ENCODE measurements at regions not wholly inside any gene's neighbourhood (a gene's known extent, or its start where the extent isn't known, plus 50 kb on each side); places are given as distances from the start of the nearest gene placed in this dataset.

DNA sequence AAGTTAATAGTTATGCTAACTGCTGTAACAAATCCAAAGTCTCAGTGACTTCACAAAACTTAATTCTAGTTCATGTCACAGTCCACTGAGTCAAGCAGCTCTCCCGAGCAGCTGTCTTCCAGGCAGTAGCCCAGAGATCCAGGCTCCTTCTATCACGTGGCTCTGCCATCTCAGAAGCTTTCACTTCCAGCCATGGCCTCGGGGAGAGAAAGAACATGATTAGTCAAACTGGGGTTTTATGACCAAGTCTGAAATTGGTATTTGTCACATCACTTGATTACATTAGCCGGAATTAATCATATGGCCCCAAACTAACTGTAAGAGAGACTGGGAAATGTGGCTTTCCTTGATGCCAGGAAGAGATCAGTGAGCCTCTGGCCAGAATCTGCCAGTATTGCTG, 70.2 kb upstream of the DGKG start:
- no peaks in the 10 kb centered on the region for H3K27me3 Mint-ChIP-seq (ENCODE audit: low read depth)

DNA sequence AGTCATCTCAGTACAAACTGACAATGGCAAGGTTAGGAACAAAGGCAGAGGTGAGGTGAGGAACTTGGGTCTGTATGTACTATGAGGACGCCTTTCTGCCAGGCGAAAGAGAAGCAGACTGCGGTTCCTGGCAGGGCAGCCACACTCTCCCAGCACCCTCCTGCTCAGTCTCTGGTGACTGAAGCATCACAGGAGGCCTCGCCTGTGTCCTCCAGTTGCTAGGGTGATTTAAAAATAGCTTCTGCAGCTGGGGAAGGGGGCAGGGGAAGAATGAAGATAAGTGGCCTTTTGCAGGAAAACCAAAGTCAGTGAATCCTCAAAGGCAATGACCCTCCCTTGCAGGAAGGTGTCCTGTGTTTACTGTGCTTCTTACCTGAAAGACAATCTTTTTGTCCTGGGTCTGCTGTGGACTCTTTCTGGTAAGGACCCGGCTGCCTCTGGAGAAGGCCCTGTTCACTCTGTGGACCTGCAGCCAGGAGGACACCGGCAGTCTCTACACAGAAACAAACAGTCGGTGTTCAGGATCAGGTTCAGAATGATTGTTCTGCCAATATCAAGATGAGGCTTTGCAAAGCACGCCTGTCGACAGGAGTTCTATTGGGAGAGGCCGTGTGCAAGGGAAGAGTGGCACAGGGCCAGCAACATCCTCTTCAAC, 65.7 kb upstream of the DGKG start:
- no peaks in the 10 kb centered on the region for H3K9me3 Mint-ChIP-seq
- CTCF ChIA-PET = no interaction called here

More for the DNA sequence above, 70.2 kb upstream of the DGKG start:
- no peak for ATAC-seq
- CTCF ChIA-PET = interaction anchor here (0.8 kb wide), 1 partner anchor 109 kb away, joined by 3 read pairs; no protein-coding TSS in a partner anchor
- Mint-ChIP-seq H3K9me3 (0 out of 2 replicates have a peak, but pooled peaks cover 3% of the 10 kb centered on the region), H3K4me3 (no peak overlapping the region), H3K36me3 (no peaks in the 10 kb centered on the region), H3K27ac (no peak overlapping the region), H3K4me1 (peaks cover 5% of the 10 kb centered on the region; the same call in 1 of the 2 replicates)
- DNase-seq (ENCODE audit: low spot score) = no peak
- TF ChIP-seq NFE2L1 (CRISPR knock-in tag; IDR thresholded peaks at IDR 0.05) (no peak), TCF7 (CRISPR knock-in tag; IDR thresholded peaks at IDR 0.05; ENCODE audit: low read depth) (no peak), NR2C2 (CRISPR knock-in tag; IDR thresholded peaks at IDR 0.05) (no peak), NR3C1 (CRISPR knock-in tag; conservative IDR thresholded peaks at IDR 0.05; ENCODE audit: low read depth) (no peak)
- TF ChIP-seq, protein P1, sequence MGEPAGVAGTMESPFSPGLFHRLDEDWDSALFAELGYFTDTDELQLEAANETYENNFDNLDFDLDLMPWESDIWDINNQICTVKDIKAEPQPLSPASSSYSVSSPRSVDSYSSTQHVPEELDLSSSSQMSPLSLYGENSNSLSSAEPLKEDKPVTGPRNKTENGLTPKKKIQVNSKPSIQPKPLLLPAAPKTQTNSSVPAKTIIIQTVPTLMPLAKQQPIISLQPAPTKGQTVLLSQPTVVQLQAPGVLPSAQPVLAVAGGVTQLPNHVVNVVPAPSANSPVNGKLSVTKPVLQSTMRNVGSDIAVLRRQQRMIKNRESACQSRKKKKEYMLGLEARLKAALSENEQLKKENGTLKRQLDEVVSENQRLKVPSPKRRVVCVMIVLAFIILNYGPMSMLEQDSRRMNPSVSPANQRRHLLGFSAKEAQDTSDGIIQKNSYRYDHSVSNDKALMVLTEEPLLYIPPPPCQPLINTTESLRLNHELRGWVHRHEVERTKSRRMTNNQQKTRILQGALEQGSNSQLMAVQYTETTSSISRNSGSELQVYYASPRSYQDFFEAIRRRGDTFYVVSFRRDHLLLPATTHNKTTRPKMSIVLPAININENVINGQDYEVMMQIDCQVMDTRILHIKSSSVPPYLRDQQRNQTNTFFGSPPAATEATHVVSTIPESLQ (CRISPR knock-in tag; IDR thresholded peaks at IDR 0.05) = no peak
- POLR2A ChIA-PET = no interaction called here

DNA sequence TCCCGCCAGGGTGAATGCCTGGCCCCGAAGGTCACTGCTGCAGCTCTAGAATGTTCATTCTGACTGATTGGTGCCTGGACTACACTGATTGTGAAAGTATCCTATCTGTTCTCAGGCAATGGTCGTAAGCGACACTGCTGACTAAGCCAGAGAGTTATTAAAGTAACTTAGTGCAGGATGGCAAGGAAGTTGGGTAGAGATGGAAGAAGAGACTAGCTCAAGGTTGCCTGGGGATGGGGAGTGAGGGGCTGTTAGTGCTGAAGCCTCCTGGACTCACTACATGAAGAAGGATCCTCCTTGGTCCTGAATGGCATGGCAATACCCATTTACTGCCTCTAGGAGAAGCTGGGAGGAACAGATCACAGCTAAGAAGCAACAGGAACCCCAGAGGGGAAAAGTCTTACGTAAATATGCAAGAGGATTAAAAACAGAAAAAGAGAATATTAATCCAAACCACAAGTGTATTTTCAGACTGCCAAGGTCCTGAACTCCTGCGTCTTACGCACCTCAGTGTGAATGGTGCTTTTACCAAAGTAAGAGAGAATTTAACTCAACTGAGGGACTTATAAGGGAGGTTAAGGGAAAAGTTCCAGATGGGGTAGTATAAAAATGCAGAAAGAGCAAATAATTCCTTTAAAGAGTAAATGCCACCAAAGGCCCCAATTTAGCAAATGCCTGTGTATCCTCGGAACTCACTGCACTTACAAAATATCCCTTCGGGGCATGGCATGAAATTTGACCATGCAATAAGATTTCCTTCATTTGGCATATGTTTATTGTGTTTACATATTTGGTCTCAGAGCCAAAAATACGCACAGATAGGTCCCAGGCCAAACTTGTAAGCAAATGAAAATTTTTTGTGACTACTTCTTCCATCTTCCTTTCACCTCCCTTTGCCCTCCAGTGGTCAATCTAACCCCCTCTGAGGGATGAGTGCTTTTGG, 64.0 kb upstream of the DGKG start:
- DNase-seq (ENCODE audit: low spot score) (no peak), ATAC-seq (peak; percentile 92)
- ChIA-PET CTCF (interaction anchor here (0.5 to 2.7 kb wide), 17 partner anchors 10 to 1256 kb away, joined by 3 to 10 read pairs (median 3); no protein-coding TSS in a partner anchor), POLR2A (interaction anchor here (0.5 kb wide), 1 partner anchor 64 kb away, joined by 3 read pairs; no protein-coding TSS in a partner anchor)
- H3K4me3 Mint-ChIP-seq = no peak overlapping the region
- no peaks in the 10 kb centered on the region for H3K36me3 Mint-ChIP-seq
- no peaks in the 10 kb centered on the region for H3K9me3 Mint-ChIP-seq
- peaks cover 27% of the 10 kb centered on the region for H3K4me1 Mint-ChIP-seq
- TF ChIP-seq NFYB (CRISPR knock-in tag; conservative IDR thresholded peaks at IDR 0.05; ENCODE audit: low read depth) (no peak), ESRRA (CRISPR knock-in tag; IDR thresholded peaks at IDR 0.05; ENCODE audit: borderline replicate concordance) (no peak)
- H3K27ac Mint-ChIP-seq = 0 out of 2 replicates have a peak overlapping the region, but pooled peaks have one; percentile 17
- no peaks in the 10 kb centered on the region for H3K27me3 Mint-ChIP-seq (ENCODE audit: low read depth)

More for the DNA sequence above, 65.7 kb upstream of the DGKG start:
- DNase-seq (ENCODE audit: low spot score) (no peak), ATAC-seq (no peak)
- POLR2A ChIA-PET = no interaction called here
- no peak overlapping the region for H3K4me3 Mint-ChIP-seq
- no peaks in the 10 kb centered on the region for H3K36me3 Mint-ChIP-seq
- no peak for TF ChIP-seq ETV6 (CRISPR knock-in tag; IDR thresholded peaks at IDR 0.05)
- no peak for TF ChIP-seq CBFB (CRISPR knock-in tag; IDR thresholded peaks at IDR 0.05; ENCODE audit: low read depth)
- TF ChIP-seq, protein P2, sequence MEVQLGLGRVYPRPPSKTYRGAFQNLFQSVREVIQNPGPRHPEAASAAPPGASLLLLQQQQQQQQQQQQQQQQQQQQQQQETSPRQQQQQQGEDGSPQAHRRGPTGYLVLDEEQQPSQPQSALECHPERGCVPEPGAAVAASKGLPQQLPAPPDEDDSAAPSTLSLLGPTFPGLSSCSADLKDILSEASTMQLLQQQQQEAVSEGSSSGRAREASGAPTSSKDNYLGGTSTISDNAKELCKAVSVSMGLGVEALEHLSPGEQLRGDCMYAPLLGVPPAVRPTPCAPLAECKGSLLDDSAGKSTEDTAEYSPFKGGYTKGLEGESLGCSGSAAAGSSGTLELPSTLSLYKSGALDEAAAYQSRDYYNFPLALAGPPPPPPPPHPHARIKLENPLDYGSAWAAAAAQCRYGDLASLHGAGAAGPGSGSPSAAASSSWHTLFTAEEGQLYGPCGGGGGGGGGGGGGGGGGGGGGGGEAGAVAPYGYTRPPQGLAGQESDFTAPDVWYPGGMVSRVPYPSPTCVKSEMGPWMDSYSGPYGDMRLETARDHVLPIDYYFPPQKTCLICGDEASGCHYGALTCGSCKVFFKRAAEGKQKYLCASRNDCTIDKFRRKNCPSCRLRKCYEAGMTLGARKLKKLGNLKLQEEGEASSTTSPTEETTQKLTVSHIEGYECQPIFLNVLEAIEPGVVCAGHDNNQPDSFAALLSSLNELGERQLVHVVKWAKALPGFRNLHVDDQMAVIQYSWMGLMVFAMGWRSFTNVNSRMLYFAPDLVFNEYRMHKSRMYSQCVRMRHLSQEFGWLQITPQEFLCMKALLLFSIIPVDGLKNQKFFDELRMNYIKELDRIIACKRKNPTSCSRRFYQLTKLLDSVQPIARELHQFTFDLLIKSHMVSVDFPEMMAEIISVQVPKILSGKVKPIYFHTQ (CRISPR knock-in tag; IDR thresholded peaks at IDR 0.05) = no peak
- TF ChIP-seq CREM (CRISPR knock-in tag; IDR thresholded peaks at IDR 0.05) = no peak
- TF ChIP-seq, protein P3, sequence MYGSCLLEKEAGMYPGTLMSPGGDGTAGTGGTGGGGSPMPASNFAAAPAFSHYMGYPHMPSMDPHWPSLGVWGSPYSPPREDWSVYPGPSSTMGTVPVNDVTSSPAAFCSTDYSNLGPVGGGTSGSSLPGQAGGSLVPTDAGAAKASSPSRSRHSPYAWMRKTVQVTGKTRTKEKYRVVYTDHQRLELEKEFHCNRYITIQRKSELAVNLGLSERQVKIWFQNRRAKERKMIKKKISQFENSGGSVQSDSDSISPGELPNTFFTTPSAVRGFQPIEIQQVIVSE (CRISPR knock-in tag; IDR thresholded peaks at IDR 0.05; ENCODE audit: borderline replicate concordance) = no peak
- H3K27me3 Mint-ChIP-seq (ENCODE audit: low read depth) = no peaks in the 10 kb centered on the region
- peaks cover 27% of the 10 kb centered on the region for H3K4me1 Mint-ChIP-seq
- no peak overlapping the region for H3K27ac Mint-ChIP-seq

All from WTC11 (cell line).